LNCAP (cell line): ENCODE measurements at regions not wholly inside any gene's neighbourhood (a gene's known extent, or its start where the extent isn't known, plus 50 kb on each side); places are given as distances from the start of the nearest gene placed in this dataset.

Source experiments
- CTCF ChIP-seq: fragments of 450-650 bp; IDR thresholded peaks from 2 replicates; pipeline ENCODE4 v1.5.1; 2017; ENCODE audit warnings: mild to moderate bottlenecking

- TF ChIP-seq CTCF, result no peak
These were observed 2044.5 kb upstream of the AGA start for GRCh38 chr4:179486570-179487335.

GRCh38 chr4:179492260-179493080, 2050.2 kb upstream of the AGA start:
- no peak for TF ChIP-seq CTCF

DNA sequence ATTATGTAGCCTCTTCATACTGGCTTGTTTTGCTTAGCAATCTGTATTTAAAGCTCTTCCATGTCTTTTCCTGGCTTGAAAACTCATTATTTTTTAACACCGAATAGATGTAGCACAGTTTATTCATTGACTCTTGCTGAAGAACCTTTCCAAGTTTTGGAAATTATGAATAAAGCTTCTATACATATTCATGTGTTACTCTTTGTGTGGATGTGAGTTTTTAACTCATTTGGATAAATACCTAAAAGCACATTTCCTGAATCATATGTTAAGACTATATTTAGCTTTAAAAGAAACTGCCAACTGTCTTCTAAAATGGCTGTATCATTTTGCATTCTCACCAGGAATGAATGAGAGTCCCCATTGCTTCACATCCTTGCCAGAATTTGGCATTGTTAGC, 2061.7 kb upstream of the AGA start:
- TF ChIP-seq CTCF, result no peak

DNA sequence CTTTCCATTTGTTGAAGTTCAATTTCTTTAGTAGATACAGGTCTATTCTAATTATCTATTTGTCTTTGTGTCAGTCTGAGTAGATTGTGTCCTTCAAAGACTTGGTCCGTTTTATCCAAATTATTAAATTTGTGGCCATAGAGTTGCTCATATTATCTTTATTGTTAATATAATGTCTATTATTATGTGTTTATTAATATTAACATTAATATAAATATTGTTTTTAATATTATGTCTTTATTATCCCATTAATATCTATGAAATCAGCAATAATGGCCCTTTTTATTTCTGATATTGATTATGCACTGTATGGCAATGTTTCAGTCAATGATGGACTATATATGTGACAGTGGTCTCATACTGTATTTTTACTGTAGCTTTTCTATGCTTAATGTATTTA, 2067.3 kb upstream of the AGA start:
- TF ChIP-seq CTCF, result no peak

- no peak for TF ChIP-seq CTCF
These were observed 2079.7 kb upstream of the AGA start for GRCh38 chr4:179521952-179522351.

- TF ChIP-seq CTCF, result no peak
These were observed 2088.7 kb upstream of the AGA start for GRCh38 chr4:179530958-179531357.

DNA sequence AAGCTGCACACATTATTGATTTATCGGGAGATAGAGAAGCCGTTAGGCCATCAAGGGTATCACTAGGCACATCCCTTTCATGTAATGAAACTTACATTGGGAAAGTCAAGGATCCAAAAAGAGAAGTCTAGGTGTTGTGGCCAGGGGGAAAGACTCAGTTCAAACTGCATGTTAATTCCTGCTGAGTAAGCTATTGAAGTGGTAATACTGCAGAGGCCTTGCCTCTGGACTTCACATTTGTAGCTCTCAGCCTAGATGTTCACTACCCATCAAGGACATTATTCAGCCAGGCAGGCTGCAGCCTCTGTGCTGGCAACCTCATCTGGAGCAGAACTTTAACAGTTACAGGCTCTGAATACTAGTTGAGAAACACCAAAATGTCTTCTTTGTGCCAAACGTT, 2094.5 kb upstream of the AGA start:
- TF ChIP-seq CTCF, result no peak
